ENCODE measurements at regions not wholly inside any gene's neighbourhood (a gene's known extent, or its start where the extent isn't known, plus 50 kb on each side); places are given as distances from the start of the nearest gene placed in this dataset.

DNA sequence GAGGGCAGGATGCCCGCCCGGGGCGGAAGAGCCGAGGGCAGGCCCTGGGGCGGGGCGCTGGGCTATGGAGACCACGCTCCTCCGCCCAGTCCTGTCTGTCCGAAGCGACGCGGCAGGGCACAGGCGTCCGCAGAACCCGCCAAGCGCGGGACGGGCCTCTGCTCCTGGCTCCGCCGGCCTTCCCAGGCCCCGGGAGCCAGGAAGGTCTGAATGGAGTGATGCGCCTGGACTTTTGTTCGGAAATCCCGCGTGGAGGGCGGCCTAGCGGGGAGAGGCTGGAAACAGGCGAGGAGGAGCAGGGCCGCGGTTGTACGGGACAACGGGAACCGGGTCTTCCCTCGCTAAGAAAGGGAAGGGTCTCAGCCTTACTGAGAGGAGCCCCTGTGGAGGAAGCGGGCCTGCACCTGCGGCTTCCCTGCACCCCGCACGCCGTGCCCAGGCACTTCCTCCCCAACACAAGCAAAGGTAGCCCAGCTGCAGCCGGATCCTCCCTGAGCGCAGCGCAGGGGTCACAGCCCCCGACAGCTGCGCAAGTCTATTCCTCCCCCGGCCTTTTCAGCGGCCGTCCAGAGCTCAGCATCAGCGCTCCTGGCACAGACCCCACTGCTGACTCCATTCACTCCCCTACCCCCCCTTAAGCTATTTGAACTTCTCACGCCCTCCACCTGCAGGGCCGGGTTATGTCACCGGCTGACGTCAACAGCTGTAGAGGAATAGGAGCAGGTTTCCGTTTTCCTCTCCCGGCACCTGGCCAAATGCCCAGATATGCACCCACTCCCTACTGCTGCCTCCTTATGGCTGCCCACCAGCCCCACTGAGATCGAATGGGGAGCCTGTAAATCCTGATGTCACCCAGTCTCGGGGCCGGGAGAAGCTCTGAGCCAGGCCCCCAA is 143.2 kb upstream of the RET start:
- peak; percentile 24 for DNase-seq

DNA sequence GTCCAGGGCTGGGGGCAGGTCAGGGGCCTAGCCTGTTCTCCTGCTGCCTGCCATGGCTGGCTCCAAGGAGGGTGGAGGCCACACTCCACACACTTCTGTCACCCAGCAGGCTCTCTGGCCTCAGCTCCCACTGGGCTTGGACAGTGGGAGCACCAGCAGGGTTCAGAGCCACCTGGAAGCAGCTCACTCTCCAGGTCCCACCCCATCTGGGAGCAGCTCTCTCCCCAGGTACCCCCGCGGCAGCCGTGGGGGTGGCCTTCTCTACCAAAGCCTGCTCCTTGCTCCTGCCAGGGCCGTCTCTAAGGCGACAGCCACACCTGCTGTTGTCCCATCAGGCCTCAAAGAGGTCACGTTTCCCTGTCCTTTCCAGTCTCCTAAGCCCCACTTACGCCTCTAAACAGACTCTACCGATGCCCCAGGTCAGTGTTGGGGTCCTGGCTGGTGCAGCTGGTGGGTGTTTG is 142.5 kb upstream of the RET start:
- DNase-seq = no peak

DNA sequence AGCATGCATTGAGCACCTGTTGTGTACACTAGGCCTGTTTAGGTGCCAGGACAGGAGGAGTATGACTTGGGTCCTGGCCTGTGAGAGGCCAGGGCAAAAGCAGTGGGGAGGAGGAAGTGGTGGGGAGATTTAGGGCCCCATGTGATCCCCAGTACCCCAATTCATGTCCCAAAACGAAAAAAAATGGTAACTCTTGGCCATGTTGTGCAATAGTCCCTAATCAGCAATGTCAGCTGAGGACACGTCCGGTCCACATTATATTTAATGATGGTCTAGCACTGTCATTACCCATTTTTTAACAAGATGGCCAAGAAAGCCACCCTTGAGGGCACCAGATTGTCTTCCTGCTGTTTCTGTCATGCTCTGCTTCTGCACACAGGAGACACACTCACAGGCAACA is 142.0 kb upstream of the RET start:
- no peak for DNase-seq

DNA sequence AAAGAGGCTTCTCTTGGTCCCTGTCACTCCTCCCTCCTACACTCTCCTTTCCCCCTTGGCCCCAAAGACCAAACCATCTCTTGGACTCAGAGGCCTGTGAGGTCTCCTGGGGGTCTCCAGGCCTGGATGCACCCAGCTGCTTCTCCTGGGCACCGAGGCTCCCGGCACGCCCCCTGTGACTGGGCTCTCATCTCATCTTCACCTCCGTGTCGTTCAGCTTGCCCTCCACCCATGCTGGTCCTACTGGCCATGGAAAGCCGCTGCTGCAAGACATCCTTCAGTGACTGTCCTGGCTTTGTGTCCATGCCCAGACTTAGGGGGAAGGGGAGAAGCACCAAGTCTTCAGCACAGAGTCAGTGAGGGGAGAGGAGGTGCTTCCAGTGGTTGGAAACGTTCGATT is 141.4 kb upstream of the RET start:
- no peak for DNase-seq

- no peak for DNase-seq
Observed at GRCh38 chr10:42936580-42936979, 140.3 kb upstream of the RET start.

GRCh38 chr10:42937048-42937447 is 139.8 kb upstream of the RET start:
- DNase-seq = no peak

- no peak for DNase-seq
Observed at GRCh38 chr10:42937649-42938180, 139.2 kb upstream of the RET start.

DNA sequence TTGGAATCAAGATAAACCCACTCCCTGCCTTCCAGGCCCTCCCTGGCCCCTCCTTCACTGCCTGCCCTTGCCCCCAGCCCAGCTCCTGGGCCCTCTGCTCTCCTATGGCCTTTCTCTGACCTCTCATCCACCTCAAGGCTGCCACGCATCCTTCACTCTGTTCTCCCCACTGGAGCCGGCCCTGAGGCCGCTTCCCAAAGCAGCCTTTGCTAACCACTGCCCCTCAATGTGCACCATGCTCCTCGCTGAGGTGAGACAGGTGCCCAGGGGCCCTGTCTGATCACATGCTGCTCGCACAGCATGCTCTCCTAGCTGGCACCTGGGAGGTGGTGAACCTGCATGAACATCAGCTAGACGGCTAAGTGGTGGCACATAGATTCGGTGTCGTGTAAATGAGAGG is 138.5 kb upstream of the RET start:
- no peak for DNase-seq

DNA sequence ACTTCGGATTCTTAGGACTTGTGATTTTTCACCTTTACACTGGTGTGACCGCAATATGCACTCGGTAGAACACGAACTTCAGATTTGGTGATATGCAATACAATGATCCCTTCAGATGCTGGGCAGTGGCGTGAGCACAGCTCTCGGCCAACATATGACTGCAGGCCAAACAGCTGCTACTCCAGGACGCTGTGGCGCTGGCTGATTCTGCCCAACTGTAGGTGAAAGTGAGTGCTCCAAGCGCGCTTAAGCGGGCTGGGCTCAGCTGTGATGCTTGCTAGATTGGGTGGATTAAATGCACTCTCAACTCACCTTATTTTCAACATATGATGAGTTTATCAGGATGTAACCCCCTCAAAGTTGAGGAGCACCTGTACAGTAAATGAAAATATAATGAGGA is 137.6 kb upstream of the RET start:
- DNase-seq = no peak

GRCh38 chr10:42939685-42940366 is 137.0 kb upstream of the RET start:
- no peak for DNase-seq

DNA sequence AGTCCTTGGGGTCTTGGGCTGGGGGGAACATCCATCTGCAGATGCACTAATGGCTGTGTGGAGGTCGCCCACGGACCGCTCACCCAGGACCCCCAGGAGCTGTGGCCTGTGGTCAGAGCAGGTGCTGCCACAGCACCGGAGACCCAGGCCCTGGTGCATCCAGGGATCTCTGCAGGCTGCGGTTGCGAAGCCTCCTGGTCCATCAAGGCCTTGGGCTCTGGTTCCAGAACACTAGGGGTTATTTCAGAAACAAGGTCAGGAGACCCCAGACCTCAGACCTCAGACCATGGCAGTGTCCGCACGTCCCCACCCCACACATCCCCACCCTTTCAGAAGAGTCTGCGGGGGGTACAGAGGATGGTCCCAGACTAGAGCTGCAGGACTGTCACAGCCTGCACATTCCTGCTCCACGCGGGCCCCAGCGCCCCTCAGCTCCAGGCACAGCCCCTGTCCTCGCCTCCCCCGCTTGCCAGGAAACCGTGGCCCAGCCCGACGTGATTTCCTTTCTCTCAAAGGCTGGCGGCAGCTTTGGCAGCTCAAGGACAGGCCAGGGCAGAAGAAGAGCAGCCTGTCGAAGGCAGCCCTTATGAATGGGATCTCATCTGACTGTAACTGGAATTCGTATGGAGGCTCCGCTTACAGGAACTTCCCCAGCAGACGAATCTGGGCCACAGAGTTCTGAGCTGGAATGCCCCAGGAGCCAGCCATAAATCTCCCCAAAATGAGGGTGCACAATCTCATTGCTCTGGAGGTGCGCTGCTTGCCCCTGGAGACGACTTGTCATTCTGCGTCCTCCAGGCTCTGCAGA is 136.2 kb upstream of the RET start:
- no peak for DNase-seq

GRCh38 chr10:42941295-42941644 is 135.6 kb upstream of the RET start:
- no peak for DNase-seq

- no peak for DNase-seq
Observed at GRCh38 chr10:42941790-42942189, 135.1 kb upstream of the RET start.

DNA sequence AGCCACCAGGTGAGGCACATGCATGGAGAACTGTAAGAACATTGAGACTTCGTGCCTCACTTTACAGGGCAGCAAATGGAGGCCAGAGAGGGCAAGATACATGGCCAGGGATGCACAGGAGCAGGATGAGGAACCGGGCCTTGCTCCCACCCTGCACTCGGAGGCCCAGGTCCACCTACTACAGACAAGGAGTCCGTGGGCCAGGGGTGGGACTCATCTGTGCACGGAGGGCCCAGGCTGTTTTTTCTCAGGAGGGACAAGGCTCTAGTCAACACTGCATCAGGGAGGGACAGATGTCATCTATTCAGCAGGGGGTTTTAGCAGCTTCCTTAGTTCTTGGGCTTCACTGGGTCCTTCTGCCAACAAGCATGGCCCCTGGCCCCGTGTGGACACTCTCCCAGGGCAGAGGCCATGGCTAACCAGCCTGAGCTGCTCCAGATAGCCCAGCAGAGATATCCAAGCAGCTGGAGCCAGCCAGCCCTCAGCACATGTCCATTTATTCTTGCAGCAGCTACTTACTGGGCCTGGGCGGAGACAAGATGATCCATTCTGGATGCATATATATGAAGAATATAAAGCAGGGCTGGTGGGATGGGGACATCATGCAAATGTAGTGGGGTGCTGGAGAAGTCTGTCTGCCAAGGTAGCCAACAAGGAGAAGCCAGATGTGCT is 134.5 kb upstream of the RET start:
- DNase-seq = no peak

- no peak for DNase-seq
Observed at GRCh38 chr10:42943025-42943818, 133.6 kb upstream of the RET start.

- no peak for DNase-seq
Observed at GRCh38 chr10:42948040-42948439, 128.8 kb upstream of the RET start.

- no peak for DNase-seq
Observed at GRCh38 chr10:42949287-42949686, 127.6 kb upstream of the RET start.

DNA sequence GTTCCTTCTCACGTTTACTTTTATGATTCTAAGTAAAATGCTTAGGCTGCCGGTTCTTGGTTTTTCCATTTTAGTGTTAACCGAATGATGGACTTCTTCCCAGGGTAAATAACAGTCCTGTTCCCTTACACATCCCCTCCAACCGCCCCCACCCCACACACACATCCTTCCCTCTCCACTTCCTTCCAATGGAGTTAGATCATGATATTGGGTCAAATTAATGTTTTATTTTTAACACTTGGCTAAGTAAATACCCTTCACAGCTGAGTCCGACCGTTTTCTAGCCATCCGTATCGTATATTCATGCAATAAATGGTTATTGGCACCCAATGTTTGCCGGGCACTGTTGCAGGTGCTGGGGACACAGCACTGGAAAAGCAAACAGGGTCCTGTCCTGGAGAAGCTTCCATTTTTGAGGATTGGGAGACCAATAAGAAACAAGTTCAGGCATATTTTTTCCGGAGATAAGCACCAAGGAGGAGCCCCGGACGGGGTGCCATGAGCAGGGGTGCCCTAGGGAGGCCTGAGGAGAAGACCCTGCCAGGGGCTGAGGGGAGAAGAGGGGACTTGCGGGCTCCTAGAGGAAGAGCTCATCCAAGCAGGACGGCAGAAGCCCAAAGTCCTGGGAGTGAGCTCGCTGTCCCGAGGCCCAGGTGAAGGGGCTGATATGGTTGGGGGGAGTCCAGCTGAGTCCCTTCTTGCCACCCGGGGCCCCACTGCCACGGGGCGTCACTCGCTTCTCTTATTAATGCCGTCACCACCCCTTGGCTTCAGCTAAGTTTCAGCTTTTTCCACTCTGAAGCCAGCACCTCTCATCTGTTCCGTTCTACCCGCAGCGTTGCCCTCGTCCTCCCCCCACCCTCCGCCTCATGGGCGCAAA is 126.0 kb upstream of the RET start:
- DNase-seq = no peak

- DNase-seq = no peak
Observed at GRCh38 chr10:42951486-42952251, 125.2 kb upstream of the RET start.

DNA sequence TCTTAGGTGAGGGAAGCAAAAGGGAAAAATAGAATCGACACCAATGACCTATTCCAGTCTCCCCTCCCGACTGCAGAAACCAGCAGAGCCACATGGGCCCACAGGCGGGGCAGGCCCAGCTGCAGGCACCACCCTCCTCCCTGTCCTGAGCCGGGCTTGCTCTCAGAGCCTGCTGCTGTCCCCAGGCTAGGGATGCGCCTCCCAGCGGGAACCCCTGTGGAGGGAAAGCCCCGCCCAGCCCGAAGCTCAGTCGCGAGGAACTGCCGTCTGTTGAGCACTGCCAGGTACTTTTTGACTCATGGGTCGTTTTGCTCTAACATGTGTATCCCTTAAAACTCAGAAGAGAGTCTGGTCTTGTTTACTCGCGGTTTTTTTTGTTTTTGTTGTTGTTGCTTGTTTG is 124.5 kb upstream of the RET start:
- no peak for DNase-seq
